Transverse colon (tissue), 4 donors: ENCODE measurements at regions not wholly inside any gene's neighbourhood (a gene's known extent, or its start where the extent isn't known, plus 50 kb on each side); places are given as distances from the start of the nearest gene placed in this dataset.

Source experiments
- DNase-seq: peaks from one replicate; pipeline ENCODE4 v3.0.0-alpha.2; 2019
- H3K27ac ChIP-seq, 4 donors: fragments of 200-600 bp; sonication (generic); 2 replicates each; pipeline ENCODE4 v1.5.1; 2016 to 2018; ENCODE audit warnings: inconsistent platforms in 4 of 4
- H3K27me3 ChIP-seq: fragments of 200-600 bp; sonication (generic); 2 replicates; pipeline ENCODE4 v1.5.1; 2017; ENCODE audit warnings: inconsistent platforms
- H3K36me3 ChIP-seq, 4 donors: fragments of 200-600 bp; sonication (generic); 2 replicates each; pipeline ENCODE4 v1.5.1; 2017 to 2019; ENCODE audit warnings: inconsistent platforms in 4 of 4
- H3K4me1 ChIP-seq, 4 donors: fragments of 200-600 bp; sonication (generic); 2 replicates each; pipeline ENCODE4 v1.5.1; 2017 to 2020; ENCODE audit warnings: inconsistent platforms in 4 of 4
- H3K4me3 ChIP-seq, 4 donors: fragments of 200-600 bp; sonication (generic); 1 replicate in 1 of 4; 2 replicates in 3 of 4; pipeline versions ENCODE4 v1.5.1 to v1.6.1; 2017 to 2019; ENCODE audit warnings: inconsistent platforms in 4 of 4
- H3K9me3 ChIP-seq, 2 donors: fragments of 200-600 bp; sonication (generic); 2 replicates each; pipeline ENCODE4 v1.5.1; 2017 to 2019; ENCODE audit warnings: inconsistent platforms in 2 of 2
- EP300 ChIP-seq: sonication (generic); formaldehyde crosslinking; IDR thresholded peaks from one replicate; pipeline ENCODE4 v1.6.1; 2017; ENCODE audit warnings: antibody characterized with exemption, low read depth
- POLR2A ChIP-seq: fragments of 450-650 bp; IDR thresholded peaks from one replicate; pipeline ENCODE4 v1.6.1; 2016; ENCODE audit warnings: antibody characterized with exemption, mild to moderate bottlenecking, moderate library complexity
- POLR2AphosphoS5 ChIP-seq, 3 donors: sonication (generic); formaldehyde crosslinking; IDR thresholded peaks; one replicate each; pipeline ENCODE4 v1.6.1; 2016; ENCODE audit warnings: antibody characterized with exemption in 3 of 3
- WGBS, 2 donors: methylation state at CpG; one replicate each; pipeline ENCODE4 v1.1.5; 2018; ENCODE audit warnings: low coverage in 1 of 2; 5-methylcytosine and 5-hydroxymethylcytosine counted together
- in situ Hi-C, 4 donors: fragments of 200-750 bp; cut with MboI; loops; one replicate each; pipeline versions ENCODE4 v1.15.0 to v1.15.1; 2017; ENCODE audit warnings: low sequenced_read_pairs in 3 of 4, low pct_ligation_motif_present in 1 of 4, low pct_unique_long_range_greater_than_20kb in 1 of 4
- intact Hi-C: fragments of 100-400 bp; cut with DNase I; formaldehyde crosslinking; loops from one replicate; pipeline ENCODE4 v1.15.1; 2023; ENCODE audit warnings: low total_unique reads
- TF ChIP-seq, protein P1 (sequence below), 5 experiments: fragments of 200-600 bp in 3 of 5; fragments of 450-650 bp in 2 of 5; sonication (generic) in 3 of 5; IDR thresholded peaks; 1 replicate in 2 of 5; 2 replicates in 3 of 5; pipeline ENCODE4 v1.5.1; 2016 to 2017; ENCODE audit warnings: antibody characterized with exemption in 5 of 5, inconsistent platforms in 3 of 5, mild to moderate bottlenecking in 2 of 5, moderate library complexity in 1 of 5

DNA sequence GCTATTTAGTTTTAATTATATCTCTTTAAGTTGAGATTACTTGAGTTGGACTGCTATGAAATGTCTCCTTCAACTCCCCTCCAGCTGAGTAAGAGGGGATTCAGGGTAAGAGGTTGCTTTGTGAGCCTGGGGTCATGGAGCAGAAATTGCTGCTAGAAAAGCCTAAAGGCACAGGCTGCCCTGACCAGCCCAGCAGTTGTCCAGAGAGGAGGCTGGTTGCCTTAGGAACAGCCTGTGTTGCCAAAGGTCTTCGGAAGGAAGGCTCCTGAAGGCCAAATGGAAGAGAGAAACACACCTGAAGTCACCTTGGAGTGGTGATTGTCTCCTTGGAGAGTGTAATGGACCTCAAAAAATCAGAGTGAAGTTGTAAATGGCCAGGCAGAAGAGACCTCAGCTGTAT lies 235.5 kb upstream of the PDE3A start:
- H3K4me3 ChIP-seq = no peak overlapping the region
- in situ Hi-C loops = no loop called here
- intact Hi-C loops = no loop called here
- 78 to 90% methylated on average over 1 of the region's 1 CpG for WGBS, 2 donors
- DNase-seq = no peak
- H3K4me1 ChIP-seq = no peaks in the 10 kb centered on the region
- TF ChIP-seq POLR2A (no peak), POLR2AphosphoS5 (IDR thresholded peaks at IDR 0.05) (no peak), EP300 (no peak)
- TF ChIP-seq, protein P1, sequence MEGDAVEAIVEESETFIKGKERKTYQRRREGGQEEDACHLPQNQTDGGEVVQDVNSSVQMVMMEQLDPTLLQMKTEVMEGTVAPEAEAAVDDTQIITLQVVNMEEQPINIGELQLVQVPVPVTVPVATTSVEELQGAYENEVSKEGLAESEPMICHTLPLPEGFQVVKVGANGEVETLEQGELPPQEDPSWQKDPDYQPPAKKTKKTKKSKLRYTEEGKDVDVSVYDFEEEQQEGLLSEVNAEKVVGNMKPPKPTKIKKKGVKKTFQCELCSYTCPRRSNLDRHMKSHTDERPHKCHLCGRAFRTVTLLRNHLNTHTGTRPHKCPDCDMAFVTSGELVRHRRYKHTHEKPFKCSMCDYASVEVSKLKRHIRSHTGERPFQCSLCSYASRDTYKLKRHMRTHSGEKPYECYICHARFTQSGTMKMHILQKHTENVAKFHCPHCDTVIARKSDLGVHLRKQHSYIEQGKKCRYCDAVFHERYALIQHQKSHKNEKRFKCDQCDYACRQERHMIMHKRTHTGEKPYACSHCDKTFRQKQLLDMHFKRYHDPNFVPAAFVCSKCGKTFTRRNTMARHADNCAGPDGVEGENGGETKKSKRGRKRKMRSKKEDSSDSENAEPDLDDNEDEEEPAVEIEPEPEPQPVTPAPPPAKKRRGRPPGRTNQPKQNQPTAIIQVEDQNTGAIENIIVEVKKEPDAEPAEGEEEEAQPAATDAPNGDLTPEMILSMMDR (IDR thresholded peaks at IDR 0.05) = no peak
- H3K9me3 ChIP-seq = no peaks in the 10 kb centered on the region
- H3K36me3 ChIP-seq = no peaks in the 10 kb centered on the region
- no peak overlapping the region for H3K27ac ChIP-seq
- H3K27me3 ChIP-seq = no peaks in the 10 kb centered on the region

DNA sequence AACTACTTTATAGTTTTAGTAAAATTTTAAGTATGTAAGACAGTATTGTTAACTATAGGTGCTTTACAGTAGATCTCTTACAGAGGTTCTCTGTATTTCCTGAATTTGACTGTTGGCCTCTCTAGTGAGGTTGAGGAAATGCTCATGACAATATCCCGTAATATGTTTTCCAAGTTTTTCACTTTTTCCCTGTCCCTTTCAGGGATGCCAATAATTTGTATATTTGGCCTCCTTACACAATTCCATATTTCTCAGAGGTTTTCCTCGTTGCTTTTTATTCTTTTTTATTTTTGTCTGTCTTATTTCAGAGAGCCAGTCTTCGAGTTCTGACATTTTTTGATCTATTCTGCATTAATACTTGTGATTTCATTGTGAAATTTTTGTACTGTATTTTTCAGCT lies 233.7 kb upstream of the PDE3A start:
- TF ChIP-seq EP300 (no peak), POLR2AphosphoS5 (IDR thresholded peaks at IDR 0.05) (no peak), POLR2A (no peak)
- TF ChIP-seq, protein P1 (IDR thresholded peaks at IDR 0.05) = no peak
- 62 to 70% methylated on average over 3 of the region's 3 CpGs for WGBS, 2 donors

DNA sequence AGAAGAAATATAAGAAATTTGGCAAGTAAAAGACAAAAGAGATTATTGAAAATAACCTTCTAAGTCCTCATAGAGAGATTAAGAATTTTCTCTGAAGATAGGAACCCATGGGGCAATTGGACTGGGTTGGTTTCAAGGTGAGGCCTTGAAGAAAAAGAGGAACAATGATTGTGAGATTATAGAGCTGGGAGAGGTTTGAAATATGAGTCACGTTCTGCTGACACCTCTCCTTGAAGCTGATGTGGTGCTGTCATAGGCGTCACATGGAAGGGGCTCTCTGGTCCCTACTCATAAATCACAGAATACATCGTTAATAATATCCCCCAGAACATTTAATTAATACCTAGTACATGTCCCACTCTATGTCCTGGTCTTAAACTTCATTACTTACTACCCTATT lies 227.6 kb upstream of the PDE3A start:
- no peak for DNase-seq
- H3K4me1 ChIP-seq = peaks cover 0 to 5% (median under 1%) of the 10 kb centered on the region in 4 donors
- no peak overlapping the region for H3K27ac ChIP-seq
- intact Hi-C loops = loop anchor here (10.0 kb wide), 1 partner anchor 74 kb away; no protein-coding TSS in a partner anchor
- no peak overlapping the region for H3K4me3 ChIP-seq
- no peaks in the 10 kb centered on the region for H3K36me3 ChIP-seq
- 84 to 100% methylated on average over 3 of the region's 3 CpGs for WGBS, 2 donors
- no peaks in the 10 kb centered on the region for H3K9me3 ChIP-seq
- no peaks in the 10 kb centered on the region for H3K27me3 ChIP-seq
- in situ Hi-C loops = no loop called here
- TF ChIP-seq POLR2AphosphoS5 (IDR thresholded peaks at IDR 0.05) (no peak), POLR2A (no peak)
- TF ChIP-seq, protein P1 (IDR thresholded peaks at IDR 0.05) = no peak

More for the DNA sequence above, 233.7 kb upstream of the PDE3A start:
- in situ Hi-C loops (no loop called here), intact Hi-C loops (no loop called here)
- no peaks in the 10 kb centered on the region for H3K36me3 ChIP-seq
- no peak overlapping the region for H3K4me3 ChIP-seq
- H3K9me3 ChIP-seq = no peaks in the 10 kb centered on the region
- H3K27me3 ChIP-seq = no peaks in the 10 kb centered on the region
- H3K27ac ChIP-seq = no peak overlapping the region
- H3K4me1 ChIP-seq = no peaks in the 10 kb centered on the region
- DNase-seq = no peak

DNA sequence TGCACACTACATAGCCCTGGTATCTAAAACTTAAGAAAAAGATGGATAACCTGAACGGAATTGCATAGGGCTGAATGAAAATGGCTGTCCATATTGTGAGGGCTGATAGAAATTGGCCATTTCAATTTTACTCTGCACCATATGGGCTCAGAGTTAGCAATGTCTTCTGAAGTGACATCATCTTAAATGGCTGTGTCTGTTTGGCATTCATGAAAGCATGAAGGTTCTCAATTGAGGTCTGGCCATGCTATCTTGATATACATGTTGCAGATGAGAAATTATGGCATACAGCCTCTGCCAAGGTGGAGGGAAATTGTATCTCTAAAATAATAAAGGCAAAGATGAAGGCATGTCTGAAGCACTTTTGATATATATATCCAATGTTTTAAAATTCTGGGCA lies 226.0 kb upstream of the PDE3A start:
- H3K27ac ChIP-seq = no peak overlapping the region
- intact Hi-C loops = loop anchor here (10.0 kb wide), 1 partner anchor 72 kb away; no protein-coding TSS in a partner anchor
- H3K4me3 ChIP-seq = no peak overlapping the region
- H3K4me1 ChIP-seq = peaks cover 0 to 5% (median under 1%) of the 10 kb centered on the region in 4 donors
- no peaks in the 10 kb centered on the region for H3K27me3 ChIP-seq
- H3K36me3 ChIP-seq = no peaks in the 10 kb centered on the region
- TF ChIP-seq POLR2AphosphoS5 (IDR thresholded peaks at IDR 0.05) = no peak
- TF ChIP-seq, protein P1 (IDR thresholded peaks at IDR 0.05) = no peak
- TF ChIP-seq EP300 = no peak
- no peak for TF ChIP-seq POLR2A
- no peak for DNase-seq
- WGBS, 2 donors = 53 to 58% methylated on average over 1 of the region's 1 CpG
- in situ Hi-C loops = no loop called here
- H3K9me3 ChIP-seq = no peaks in the 10 kb centered on the region
